ENCODE measurements at regions not wholly inside any gene's neighbourhood (a gene's known extent, or its start where the extent isn't known, plus 50 kb on each side); places are given as distances from the start of the nearest gene placed in this dataset.
A peak's percentile ranks its signal among the peaks of the same experiment; 100 is the strongest.

GRCh38 chr5:50964746-50965653, 298.6 kb downstream of the PARP8 start:
- no peak for DNase-seq

DNA sequence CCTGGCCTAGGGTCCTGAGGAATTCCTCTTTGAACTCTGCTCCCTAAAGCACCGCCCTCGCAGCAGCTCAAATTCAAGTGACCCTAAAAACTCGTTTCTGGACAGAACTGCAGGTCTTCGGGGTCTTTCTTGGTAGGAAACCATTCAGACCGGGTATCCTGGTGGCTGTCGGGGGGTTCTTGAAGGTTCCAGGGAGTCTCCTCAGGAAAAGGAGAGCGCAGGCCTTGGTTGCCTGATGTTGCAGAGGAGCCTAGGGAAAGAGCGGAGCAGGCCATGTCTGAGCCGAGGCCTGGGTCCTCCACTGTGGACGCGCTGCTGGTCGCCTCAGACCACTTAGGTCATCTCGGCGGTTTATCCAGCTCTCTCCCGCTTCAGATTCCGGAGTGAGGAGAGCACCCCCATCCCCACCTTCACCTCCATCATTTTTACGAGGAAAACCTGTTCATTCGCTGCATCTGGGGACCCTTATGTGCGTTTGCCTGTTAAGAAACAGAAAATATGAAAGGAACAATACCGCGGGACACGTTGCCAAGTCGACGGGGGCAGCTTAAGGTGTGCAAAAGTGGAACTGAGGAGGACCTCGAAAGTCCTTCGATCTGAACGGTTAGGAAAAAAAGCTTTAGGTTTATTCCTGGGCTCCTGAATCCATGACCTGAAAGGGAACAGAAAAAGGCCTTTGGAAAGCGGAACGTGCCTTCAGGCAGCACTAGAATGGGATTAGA, 299.4 kb downstream of the PARP8 start:
- no peak for DNase-seq

- no peak for DNase-seq
These were observed 300.6 kb downstream of the PARP8 start for GRCh38 chr5:50967009-50967562.

DNA sequence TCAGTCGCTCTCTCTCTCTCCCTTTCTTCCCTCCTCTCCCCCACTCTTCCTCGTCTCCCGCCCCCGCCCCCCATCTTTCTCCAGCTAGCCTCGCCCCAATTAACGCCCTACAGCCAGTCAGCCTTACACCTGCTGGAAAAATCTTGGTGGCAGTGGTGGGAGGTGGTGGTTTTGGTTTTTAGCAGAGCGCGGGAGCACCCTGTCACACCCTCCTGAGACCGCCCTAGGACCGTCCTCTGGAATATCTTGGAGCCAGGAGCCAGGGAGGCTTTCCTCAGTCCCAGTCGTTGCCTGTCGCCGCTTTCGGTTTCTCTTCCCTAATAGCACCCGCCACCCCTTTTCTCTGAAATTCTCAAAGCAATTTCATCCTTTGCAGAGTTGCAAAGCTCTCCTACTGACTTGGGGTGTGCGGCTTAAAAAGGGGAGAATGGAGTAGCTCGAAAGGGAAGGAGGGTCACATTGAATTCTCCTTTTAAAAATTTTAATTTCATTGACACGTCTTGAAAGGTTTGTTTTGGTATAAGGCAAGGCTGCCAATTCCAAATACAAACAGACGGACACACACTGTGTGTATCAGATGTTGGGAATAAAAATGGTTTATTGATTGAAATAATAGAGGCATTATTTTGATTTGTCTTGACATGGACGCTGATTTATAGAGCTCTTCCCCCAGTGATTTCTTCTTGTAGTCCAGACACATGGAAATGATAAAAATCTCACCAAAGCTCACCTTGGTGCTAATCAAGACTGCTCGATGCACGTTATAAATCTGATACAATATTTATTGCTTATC, 301.3 kb downstream of the PARP8 start:
- DNase-seq: peak; percentile 23

DNA sequence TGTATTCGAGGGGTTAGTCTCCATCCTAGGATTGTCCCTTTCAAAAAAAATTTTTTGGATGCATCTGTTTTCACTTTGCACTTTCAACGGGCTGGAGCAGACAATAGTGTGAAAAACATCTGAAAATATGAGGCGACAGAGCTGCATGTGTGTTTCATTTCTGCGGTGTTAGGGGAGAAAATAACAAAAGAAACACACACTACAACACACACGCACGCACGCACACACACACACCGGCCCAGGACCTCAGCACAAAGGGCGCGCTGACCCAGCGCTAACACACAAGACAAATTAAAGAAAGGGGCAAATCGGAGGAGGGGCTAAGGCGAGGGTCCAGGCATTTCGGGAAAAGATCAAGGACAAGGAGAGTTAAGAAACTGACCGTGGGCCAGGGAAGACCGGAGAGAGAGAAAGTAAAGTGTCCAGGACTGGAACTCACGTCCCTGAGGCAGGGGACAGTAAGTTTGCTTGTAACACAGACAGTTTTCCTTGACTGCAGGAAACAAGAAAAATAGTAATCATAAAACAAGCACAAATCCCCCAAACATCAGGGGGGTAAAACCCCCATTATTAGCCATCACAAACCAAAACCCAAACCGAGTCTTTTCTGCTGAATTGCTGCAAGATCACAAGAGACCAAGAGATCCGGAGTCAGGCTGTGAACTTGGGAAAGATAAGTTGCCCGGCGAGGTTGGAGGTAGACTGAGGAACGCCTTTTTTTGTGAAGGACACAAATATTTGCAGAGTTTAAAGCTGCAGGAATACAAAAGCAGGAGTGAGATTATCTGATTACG, 302.1 kb downstream of the PARP8 start:
- DNase-seq: peak; percentile 22

- no peak for DNase-seq
These were observed 303.0 kb downstream of the PARP8 start for GRCh38 chr5:50969151-50970031.

- DNase-seq: no peak
These were observed 309.4 kb downstream of the PARP8 start for GRCh38 chr5:50975840-50976239.

DNA sequence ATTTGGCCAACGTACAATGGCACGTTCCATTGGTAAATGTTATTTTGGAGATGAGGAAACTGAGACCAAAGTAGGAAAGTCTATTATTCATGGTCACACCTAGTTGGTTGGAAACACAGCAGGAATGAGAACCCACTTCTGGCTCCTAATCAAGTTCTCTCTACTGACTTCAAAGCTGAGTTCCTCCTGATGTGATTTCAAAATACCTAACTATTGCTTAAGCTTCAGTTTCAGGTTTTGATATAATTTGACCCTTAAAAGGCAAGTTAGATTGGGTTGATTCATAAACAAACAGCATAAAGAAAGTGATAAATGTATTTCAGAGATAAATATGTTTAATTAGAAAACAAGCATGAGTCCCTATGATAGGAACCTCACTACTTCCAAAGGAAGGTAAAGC, 312.5 kb downstream of the PARP8 start:
- DNase-seq: no peak

DNA sequence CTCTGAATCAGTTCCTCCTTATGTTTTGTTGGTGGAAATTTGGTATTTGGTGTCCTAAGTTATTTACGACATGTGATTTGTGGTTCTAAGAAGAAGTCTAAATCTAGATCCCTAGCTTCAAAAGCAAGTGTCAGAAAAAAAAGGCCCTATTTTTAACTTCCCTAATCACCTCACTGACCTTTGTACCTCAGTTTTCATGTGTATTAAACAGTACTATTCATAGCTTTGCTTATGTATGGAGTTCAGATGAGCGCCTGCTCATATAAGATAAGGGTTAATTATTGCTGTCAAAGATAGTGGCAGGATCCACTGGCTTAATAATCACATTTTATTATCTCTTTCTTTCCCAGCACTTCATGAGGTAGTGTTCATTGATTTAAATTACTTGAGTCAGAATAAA, 318.2 kb downstream of the PARP8 start:
- DNase-seq: no peak

DNA sequence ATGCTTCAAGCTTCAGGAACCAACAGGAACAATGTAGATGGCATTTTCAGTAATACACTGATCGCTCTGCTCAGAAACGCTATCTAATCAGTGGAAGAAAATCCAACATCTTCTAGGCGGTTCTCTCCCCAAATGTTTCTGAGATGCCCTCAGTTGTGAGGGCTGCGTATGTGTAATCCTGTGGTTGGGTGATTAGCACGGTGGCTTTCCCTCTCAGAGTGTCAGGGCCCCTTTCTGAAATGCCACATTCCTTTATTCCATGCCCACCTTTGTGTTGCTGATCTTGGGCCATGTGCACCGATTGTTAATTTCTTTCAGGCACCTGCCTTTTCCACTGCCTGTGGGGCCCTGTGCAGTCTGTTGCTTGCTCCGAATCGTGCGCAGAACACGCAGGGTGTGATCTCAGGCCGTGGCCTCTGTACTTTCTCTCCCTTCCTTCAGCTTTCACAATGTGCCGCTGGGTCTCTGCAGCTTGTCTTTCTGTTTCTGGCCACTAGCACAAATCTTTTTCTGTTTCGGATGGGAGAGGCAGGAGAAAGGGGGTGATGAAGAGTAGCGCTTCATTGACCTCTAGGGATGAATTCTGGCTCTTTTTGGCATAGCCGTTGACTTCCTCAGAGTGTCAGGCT, 324.0 kb downstream of the PARP8 start:
- no peak for DNase-seq

GRCh38 chr5:50995285-50995942, 329.0 kb downstream of the PARP8 start:
- no peak for DNase-seq

- DNase-seq: no peak
These were observed 334.9 kb downstream of the PARP8 start for GRCh38 chr5:51001227-51001923.

GRCh38 chr5:51002368-51002767, 335.9 kb downstream of the PARP8 start:
- no peak for DNase-seq

DNA sequence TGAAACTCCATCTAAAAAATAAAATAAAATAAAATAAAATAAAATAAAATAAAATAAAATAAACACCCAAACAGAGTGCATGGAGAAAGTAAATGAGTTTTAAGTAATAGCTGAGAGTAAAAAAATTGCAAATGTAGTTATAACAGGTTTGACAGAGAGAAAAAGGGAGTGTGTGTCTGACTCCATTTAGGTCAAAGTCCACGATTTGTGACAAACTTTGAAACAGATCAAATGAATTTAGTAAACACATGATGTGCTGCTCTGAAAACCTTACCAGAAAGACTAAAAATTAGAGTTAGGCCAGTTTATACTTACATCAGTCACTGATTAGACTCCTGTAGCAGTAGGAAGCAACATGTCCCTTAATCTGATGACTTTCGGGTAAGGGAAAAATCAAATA, 346.6 kb downstream of the PARP8 start:
- DNase-seq: no peak

DNA sequence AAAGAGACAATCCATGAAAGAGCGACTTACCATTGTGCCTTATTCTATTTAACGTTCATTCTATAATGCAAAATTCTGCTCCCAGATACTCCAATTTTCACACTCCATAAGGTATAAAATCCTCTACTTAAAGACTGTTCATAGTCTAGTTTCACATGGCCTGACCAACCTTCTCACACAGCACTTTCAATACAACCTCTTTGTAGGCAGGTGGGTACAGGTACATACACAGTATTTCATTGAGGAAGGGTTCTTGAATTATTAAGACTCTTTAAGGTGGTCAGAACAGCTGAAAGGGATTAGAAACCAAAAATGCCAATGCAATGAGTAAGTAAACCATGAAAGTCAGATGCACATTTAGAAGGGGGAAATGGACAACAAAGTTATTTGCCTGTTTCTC, 352.0 kb downstream of the PARP8 start:
- DNase-seq: no peak

DNA sequence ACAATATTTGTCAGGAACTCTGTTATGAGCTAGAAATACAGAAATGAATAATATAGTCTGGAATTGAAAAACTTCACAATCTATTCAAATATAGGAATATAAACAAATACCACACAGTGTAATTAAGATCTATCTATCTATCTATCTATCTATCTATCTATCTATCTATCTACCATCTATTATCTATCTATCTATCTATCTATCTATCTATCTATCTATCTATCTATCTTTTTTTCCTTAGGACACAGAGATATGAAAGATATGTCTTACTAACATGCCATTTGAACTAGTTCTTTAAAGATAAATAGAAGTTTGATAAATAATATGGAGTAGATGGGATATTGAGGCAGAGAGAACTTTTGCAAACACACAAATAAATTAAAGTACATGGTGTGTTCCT, 357.8 kb downstream of the PARP8 start:
- no peak for DNase-seq

DNA sequence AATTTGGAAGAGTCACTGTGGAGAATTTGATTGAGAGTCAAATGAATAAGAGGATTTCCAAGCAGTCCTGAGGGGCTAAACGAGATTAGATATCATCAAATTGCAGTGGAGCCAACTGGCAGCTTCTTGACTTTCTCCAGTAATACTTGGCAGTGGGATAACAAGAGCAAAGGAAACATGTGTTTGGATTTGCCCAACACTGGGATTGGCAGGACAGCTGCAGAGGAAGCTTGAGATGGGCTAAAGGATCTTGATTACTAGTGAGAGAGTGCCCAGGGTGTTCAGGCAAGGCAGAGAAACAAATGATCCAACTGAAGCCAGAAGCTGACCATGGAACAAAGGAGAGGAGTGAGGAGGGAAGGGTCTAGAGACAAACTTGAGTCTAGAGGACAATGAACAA, 356.0 kb upstream of the ISL1 start:
- no peak for DNase-seq

DNA sequence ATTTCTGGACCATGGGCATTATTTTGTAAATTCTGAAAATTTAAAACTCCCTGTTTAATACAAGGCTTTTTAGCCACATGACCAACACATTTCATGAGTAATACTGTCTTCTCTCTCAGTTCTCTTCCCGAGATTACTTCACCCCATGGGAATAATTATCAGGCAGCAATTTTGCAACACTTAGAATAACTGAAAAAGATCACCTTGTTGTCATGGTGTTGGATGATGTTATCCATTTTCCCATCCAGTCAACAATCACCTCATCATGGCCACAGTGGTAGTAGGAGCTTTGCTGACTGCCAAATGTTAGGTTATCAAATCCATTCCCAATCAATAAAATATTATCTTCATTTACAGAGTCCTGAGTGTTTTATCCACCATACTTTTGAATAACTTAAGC, 354.9 kb upstream of the ISL1 start:
- no peak for DNase-seq

- no peak for DNase-seq
These were observed 350.0 kb upstream of the ISL1 start for GRCh38 chr5:51033215-51033614.
